ENCODE measurements at regions not wholly inside any gene's neighbourhood (a gene's known extent, or its start where the extent isn't known, plus 50 kb on each side); places are given as distances from the start of the nearest gene placed in this dataset.

DNA sequence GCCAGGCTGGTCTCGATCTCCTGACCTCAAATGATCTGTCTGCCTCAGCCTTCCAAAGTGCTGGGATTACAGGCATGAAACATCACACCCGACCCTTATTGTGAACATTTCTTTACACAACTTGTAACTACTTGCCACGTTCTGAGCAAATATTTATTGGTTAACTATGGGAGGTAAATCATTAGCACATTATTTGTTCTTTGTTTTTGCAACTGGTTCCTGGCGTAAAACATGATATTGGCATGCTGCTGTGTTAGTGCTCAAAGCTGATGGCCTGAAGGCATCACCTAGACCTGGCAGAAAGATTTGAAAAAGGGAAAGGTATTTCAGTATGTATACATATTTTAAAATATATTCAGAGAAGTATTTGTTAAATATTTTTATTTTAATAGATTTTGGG, 438.3 kb upstream of the PRKX start (continued):
- TF ChIP-seq, protein P1, sequence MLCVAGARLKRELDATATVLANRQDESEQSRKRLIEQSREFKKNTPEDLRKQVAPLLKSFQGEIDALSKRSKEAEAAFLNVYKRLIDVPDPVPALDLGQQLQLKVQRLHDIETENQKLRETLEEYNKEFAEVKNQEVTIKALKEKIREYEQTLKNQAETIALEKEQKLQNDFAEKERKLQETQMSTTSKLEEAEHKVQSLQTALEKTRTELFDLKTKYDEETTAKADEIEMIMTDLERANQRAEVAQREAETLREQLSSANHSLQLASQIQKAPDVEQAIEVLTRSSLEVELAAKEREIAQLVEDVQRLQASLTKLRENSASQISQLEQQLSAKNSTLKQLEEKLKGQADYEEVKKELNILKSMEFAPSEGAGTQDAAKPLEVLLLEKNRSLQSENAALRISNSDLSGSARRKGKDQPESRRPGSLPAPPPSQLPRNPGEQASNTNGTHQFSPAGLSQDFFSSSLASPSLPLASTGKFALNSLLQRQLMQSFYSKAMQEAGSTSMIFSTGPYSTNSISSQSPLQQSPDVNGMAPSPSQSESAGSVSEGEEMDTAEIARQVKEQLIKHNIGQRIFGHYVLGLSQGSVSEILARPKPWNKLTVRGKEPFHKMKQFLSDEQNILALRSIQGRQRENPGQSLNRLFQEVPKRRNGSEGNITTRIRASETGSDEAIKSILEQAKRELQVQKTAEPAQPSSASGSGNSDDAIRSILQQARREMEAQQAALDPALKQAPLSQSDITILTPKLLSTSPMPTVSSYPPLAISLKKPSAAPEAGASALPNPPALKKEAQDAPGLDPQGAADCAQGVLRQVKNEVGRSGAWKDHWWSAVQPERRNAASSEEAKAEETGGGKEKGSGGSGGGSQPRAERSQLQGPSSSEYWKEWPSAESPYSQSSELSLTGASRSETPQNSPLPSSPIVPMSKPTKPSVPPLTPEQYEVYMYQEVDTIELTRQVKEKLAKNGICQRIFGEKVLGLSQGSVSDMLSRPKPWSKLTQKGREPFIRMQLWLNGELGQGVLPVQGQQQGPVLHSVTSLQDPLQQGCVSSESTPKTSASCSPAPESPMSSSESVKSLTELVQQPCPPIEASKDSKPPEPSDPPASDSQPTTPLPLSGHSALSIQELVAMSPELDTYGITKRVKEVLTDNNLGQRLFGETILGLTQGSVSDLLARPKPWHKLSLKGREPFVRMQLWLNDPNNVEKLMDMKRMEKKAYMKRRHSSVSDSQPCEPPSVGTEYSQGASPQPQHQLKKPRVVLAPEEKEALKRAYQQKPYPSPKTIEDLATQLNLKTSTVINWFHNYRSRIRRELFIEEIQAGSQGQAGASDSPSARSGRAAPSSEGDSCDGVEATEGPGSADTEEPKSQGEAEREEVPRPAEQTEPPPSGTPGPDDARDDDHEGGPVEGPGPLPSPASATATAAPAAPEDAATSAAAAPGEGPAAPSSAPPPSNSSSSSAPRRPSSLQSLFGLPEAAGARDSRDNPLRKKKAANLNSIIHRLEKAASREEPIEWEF (IDR thresholded peaks at IDR 0.05; ENCODE audit: insufficient replicate concordance, low read depth, low read length), result no peak
- TF ChIP-seq CEBPZ (IDR thresholded peaks at IDR 0.05; ENCODE audit: low read depth, low read length) (no peak), CBX3 (IDR thresholded peaks at IDR 0.05; ENCODE audit: borderline replicate concordance, low read depth) (no peak), ELK1 (IDR thresholded peaks at IDR 0.05; ENCODE audit: low read depth, low read length) (no peak), EP300 (IDR thresholded peaks at IDR 0.05; ENCODE audit: borderline replicate concordance in 1 of 2, control insufficient read depth in 1 of 2, low read depth in 2 of 2, low read length in 2 of 2) (no peak), EGR1 (IDR thresholded peaks at IDR 0.05; ENCODE audit: borderline replicate concordance in 1 of 2, low read depth in 2 of 2, low read length in 2 of 2) (no peak)

Data from GM12878 (cell line).